Activated gamma-delta T cell (primary cell): ENCODE measurements at regions not wholly inside any gene's neighbourhood (a gene's known extent, or its start where the extent isn't known, plus 50 kb on each side); places are given as distances from the start of the nearest gene placed in this dataset.

ENCODE experiments used
- DNase-seq: peaks from one replicate; lab custom pipeline; 2025; lab: John Stamatoyannopoulos, UW

- DNase-seq = no peak
These were observed 1350.5 kb downstream of the TBC1D22A start for GRCh38 chr22:48112687-48113521.

DNA sequence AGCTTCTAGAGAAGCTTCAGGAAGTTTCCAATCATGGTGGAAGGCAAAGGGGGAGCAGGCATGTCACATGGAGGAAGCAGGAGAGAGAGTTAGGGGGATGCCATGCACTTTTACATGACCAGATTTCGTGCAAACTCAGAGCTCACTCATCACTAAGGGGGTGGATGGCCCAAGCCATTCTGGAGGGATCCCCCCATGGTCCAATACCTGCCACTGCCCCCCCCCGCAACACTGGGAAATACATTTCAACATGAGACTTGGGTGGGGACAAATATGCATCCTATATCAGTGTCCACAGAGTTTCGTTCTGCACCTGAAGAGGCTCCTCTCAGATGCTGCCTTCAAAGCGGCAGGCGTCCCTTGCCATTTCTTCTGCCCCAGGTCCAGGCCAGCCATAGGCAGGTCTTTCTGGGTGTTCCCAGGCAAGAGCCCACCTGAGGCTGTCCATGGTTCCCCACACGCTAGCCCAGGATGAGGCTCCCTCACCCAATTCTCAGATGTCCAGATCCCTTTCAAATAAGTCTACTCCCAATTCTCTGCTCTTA, 1344.3 kb downstream of the TBC1D22A start:
- no peak for DNase-seq

GRCh38 chr22:48106215-48106614, 1343.8 kb downstream of the TBC1D22A start:
- DNase-seq = no peak

GRCh38 chr22:48105259-48105658, 1342.8 kb downstream of the TBC1D22A start:
- no peak for DNase-seq

DNA sequence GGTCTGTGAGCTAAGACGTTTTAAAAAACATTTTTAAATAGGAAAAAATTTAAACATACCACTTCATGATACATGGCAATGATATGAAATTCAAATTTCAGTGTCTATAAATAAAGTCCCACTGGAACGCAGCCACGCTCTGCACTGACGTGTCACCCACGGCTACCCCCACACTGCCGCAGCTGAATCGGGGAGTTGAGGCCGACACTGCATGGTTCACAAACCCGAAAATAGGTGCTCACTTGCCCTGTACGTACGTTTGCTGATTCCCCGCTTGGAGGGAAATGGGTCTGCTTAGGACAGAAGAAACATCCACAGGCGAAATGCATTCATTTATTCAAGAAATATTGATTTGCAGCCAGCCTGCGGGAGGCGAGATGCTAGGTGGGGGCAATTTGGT, 1342.3 kb downstream of the TBC1D22A start:
- no peak for DNase-seq

DNA sequence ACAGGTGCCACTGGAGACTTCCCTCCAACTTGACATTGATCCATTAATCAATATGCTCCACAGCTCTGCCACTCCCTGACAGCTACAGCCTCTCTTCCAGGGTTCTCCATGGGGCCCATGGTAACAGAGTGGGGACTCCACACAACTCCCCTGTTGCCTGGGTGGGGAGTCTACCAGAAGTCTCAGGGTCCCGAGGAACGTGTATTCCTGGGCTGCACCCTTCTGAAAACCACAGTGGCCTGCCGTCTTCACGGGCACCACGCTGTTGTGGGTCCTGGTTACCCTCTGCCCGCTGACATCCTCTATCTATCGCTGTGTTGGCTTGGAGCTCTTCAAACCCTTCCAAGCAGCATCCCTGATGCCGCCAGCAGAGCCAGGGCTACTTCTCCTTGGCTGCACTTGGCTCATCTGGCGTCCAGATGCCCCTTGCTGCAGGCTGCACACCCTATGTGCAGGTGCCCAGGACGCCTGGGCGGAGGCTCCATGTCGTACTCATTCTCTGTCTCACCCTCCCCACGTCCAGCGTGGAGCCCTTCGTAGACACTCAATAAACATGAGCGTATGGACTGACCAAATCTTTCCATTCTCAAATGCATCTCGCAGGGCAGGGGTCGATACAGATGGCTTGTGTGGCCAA, 1341.8 kb downstream of the TBC1D22A start:
- no peak for DNase-seq

DNA sequence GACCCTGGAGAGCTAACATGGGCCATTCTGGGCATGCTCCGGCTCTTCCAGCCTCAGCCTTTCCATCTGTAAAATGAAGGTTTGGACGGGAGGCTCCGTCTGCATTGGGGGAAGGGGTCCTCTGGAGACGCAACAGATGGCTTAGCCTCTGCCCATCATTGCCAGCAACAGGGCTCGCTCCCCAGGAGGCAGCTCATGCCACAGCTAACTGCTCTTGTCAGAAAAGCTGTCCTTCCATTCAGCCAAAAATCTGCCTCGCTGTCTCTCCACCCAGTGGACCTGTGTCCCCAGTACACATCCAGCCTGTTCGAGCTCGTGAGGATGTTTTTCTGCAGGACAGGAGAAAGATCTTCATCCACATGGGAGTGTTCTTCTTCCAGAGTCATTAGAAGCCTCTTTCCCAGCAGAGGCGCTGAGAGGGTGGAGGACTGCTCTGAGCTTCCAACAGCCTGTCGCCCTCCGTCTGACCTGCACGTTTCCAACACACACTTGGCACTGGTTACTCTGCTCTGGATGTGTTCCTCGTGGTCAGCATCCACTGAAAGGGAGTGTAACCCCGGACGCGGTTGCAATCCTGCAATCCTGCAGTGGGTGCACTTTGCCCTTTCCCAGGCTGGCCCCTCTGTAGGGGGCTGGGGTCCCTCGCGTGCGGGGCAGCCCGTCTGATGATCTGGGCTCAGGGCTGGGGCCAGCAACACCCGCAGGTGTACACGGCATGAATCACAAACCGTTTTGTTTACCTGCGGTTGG, 1340.9 kb downstream of the TBC1D22A start:
- DNase-seq = no peak

GRCh38 chr22:48102581-48102980, 1340.1 kb downstream of the TBC1D22A start:
- DNase-seq = no peak

- DNase-seq = no peak
These were observed 1339.3 kb downstream of the TBC1D22A start for GRCh38 chr22:48101704-48102103.

DNA sequence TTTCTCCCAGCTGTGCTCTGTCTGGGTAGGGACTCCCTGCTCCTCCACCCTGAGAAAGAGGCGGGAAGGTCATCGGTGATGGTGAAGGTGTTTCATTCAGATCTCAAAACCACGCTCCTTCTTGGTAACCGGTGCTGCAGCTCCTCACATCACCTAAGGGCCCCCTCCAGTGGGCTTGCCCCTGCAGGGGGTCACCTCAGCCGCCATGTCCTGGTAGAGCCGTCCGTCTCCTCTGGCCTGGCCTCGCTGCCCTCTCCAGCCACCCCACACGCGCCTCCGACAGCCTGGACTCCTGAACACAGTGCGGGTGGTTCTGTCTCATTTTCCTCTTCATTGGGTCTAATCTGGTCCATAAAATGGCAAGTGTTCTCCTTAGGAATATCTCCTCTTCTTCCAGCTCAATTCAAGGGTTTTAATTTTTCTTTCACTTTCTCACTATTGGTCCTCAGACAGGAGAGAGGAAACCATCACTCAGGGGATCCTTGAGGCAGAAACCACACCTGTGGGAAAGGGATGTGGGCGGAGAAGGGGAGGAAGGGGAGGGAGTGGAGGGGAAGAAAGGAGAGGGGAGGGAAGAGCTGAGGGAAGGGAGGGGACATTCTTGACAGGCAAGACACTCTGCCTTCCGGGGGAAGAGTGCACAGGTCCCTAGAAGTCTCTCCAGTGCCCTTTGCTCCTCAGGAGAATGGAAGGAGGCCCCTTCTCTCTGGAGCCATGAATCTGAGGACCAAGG, 1338.4 kb downstream of the TBC1D22A start:
- no peak for DNase-seq

DNA sequence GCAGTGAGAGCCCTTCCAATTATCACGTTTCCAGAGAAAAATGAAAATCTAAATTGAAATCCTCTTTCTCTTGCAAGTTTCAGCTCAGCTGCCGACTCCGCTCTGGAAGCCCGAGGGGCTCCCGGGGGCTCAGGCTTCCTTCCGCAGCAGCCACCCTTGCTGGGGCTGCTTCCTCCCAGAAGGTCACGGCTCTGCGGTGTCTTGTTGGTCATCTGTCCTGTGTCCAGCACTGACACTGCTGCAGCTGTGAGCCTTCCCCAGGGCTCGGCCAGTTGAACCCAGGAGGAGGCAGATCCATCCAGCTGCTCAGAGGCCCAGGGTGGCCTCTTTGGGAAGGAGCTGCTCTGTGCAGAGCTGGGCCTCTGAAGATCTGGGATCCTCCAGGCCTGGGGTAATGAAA, 1337.2 kb downstream of the TBC1D22A start:
- no peak for DNase-seq

GRCh38 chr22:48099251-48099650, 1336.8 kb downstream of the TBC1D22A start:
- DNase-seq = no peak

- no peak for DNase-seq
These were observed 1336.4 kb downstream of the TBC1D22A start for GRCh38 chr22:48098921-48099245.

DNA sequence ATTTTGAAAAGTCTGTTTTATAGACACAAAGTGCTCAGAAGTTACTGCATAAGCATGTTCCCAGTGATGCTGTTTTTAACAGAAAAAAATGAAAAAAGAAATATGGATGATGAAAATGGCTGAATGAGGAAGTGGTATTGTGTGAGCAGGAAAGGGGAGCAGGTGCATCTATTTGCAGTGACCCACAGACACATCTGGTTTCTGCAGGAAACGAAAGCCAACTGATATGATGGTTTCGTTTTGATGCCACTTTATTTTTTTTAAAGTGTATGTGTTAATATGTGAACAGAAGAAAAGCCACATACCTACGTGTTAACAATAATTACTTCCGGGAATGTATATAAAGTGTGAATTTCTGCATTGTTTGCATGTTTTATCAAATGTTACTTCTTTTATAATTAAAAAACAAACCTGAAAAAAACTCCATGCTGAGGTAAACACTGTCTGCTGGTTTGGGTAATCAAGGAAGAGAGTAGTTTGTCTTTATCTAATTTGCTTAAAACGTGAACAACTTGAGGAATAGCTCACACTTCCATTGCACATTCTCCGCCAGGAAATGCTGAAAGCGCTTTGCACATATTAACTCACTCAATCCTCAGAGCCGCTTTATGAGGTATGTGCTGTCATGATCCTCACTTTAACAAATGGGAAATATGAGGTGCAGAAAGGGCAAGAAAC, 1335.9 kb downstream of the TBC1D22A start:
- no peak for DNase-seq

DNA sequence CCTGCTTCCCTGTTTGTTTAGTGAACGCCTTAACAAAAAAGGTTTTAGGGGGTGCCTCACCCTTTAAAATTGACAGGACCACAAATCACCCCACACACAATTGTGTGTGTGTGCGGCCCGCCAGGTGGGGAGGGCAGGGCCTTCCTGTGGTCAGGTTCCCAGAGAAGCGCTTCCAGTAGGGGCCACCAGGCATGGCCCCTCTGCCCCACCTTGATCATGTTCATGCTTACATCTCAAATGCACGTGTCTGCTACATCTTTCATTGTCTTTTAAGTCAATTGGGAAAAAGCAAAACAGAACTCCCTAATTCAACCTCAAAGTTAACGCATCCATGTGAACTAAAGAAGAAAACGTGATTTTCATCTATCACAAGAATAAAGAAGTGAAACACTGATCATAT, 1335.3 kb downstream of the TBC1D22A start:
- DNase-seq = no peak

DNA sequence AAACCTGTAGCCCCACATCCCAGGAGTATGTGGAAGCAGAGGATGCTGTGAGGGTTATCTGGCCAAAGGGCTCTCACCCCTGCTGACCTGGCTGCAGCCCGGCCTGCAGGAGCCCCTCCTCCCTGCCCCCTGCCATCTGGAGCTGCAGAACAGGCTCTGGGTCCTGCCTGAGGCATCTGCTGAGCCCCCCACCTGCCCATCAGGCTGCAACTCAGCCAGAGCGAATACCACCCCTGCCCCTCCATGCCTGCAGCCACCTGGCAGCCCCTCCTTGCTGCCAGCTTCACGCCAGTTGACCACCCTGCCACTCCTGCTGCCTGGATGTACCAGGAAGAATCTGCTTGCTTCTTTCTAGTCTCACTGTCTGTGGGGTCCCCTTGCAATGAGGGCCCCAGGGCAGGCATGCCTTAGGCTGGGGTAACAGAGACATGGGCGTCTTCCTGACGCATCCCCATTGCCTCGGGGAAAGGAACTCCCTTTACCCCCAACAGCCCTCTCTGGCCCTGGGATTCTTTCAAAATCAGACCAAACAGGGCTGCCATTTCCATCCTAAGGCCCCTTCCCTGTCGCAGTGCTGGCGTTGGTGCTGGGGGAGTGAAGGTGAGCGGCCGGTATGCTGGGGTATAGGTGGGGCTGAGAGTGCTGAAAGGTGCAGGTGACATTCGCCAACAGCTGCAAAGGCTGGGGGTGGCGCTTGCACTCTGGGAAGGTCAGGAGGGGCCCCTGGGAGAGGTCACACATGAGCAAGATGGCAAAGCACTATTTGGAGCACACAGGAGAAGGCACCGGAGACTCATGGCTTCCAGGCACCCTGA, 1334.6 kb downstream of the TBC1D22A start:
- no peak for DNase-seq

- DNase-seq = no peak
These were observed 1334.0 kb downstream of the TBC1D22A start for GRCh38 chr22:48096411-48096810.

DNA sequence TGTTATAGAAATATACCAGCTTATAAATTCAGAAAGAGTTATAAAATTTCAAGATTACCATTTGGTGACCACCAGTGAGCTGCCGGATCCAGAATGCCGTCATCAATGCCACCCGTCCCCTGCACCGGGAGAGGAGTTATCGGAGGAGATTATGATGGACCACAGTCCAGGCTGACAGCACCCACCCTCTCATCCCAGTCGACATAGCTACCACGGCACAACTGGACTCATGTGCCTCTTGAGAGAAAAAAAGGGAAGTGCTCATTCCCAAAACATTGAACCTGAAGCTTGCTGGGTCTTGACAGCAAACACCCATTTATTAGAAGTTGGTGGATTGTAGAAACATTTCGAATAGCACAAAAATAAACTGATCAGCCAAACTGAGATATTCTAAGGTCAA, 1331.5 kb downstream of the TBC1D22A start:
- DNase-seq = no peak

DNA sequence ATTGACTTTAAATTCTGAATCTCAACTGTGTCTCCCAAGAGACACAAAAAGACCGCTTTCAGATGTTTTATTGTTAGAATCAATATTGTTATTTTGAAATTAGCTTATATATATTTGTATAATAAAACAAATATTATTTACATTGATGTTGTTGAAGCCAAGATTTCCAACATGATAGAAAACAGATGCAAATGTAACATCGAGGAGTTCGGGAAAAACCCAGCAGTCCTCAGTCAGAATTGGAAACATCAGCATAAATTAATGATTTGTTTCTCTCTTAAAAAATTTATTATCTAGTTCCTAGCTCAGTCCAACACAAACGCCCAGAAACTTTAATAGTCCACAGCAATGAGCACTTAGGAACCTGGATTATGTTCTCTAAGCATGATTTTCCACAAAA, 1330.4 kb downstream of the TBC1D22A start:
- DNase-seq = no peak

DNA sequence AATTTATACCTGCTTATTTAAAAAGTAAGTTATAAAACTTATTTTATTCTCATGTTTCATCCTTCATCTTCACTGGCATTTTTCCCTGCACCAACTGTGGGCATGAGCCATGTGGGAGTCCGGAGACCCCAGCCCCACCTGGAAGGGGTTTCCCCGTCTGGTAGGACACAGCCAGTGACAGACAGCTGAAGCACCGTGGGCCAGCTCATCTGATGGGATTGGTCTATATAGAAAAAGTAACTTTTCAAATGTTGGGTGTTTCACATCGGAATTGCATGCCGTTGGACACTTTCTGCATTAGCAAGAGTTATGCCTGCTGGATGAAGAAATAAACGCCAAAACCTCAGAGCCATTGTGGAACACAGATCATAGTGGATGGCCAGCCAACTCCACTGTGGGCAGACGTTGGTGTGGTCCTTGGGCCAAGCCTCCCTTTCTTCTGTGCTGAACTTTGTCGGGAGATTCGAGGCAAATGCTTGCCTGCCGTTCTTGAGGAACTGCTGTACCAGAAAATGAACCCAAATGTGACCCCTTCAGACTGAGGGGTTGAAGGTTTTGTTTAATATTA, 1329.3 kb downstream of the TBC1D22A start:
- no peak for DNase-seq
